Osteocyte (in vitro differentiated cells): ENCODE measurements at regions not wholly inside any gene's neighbourhood (a gene's known extent, or its start where the extent isn't known, plus 50 kb on each side); places are given as distances from the start of the nearest gene placed in this dataset.

Experiments
- DNase-seq: peaks from one replicate; pipeline ENCODE4 v3.0.0; 2021; ENCODE audit warnings: mixed read lengths; ENCODE audit not compliant: unreplicated experiment; ENCODE audit errors: extremely low spot score
- H3K27ac Mint-ChIP-seq: one replicate; pipeline ENCODE4 v1.8.0; 2021; ENCODE audit warnings: mild to moderate bottlenecking, mixed read lengths; ENCODE audit not compliant: unreplicated experiment
- H3K27me3 Mint-ChIP-seq: one replicate; pipeline ENCODE4 v1.8.0; 2021; ENCODE audit warnings: mixed read lengths; ENCODE audit not compliant: unreplicated experiment
- H3K36me3 Mint-ChIP-seq: one replicate; pipeline ENCODE4 v1.8.0; 2021; ENCODE audit warnings: mixed read lengths; ENCODE audit not compliant: unreplicated experiment
- H3K4me1 Mint-ChIP-seq: one replicate; pipeline ENCODE4 v1.8.0; 2021; ENCODE audit warnings: mixed read lengths; ENCODE audit not compliant: unreplicated experiment
- H3K4me3 Mint-ChIP-seq: one replicate; pipeline ENCODE4 v1.8.0; 2021; ENCODE audit warnings: mild to moderate bottlenecking, moderate library complexity, mixed read lengths; ENCODE audit not compliant: unreplicated experiment
- H3K9me3 Mint-ChIP-seq: one replicate; pipeline ENCODE4 v1.8.0; 2021; ENCODE audit warnings: mixed read lengths; ENCODE audit not compliant: unreplicated experiment
- CTCF ChIP-seq: fragments of 200-600 bp; sonication (generic); IDR thresholded peaks from 2 replicates; pipeline ENCODE4 v1.5.0; 2021; ENCODE audit warnings: antibody characterized with exemption, mild to moderate bottlenecking, moderate library complexity

GRCh38 chr5:86374611-86375010, 243.1 kb upstream of the COX7C start:
- no peaks in the 10 kb centered on the region for H3K4me1 Mint-ChIP-seq
- H3K27ac Mint-ChIP-seq: no peak overlapping the region
- no peak overlapping the region for H3K4me3 Mint-ChIP-seq
- TF ChIP-seq CTCF: no peak
- peaks cover 10% of the 10 kb centered on the region for H3K9me3 Mint-ChIP-seq
- no peaks in the 10 kb centered on the region for H3K36me3 Mint-ChIP-seq
- H3K27me3 Mint-ChIP-seq: peaks cover 9% of the 10 kb centered on the region
- DNase-seq: no peak

GRCh38 chr5:86376214-86376613, 241.5 kb upstream of the COX7C start:
- Mint-ChIP-seq H3K4me1 (no peaks in the 10 kb centered on the region), H3K4me3 (no peak overlapping the region), H3K27me3 (peaks cover 9% of the 10 kb centered on the region), H3K9me3 (peaks cover 10% of the 10 kb centered on the region), H3K36me3 (no peaks in the 10 kb centered on the region), H3K27ac (no peak overlapping the region)
- no peak for TF ChIP-seq CTCF
- DNase-seq: no peak

GRCh38 chr5:86403190-86403589, 214.6 kb upstream of the COX7C start:
- Mint-ChIP-seq H3K4me1 (no peaks in the 10 kb centered on the region), H3K27ac (no peak overlapping the region), H3K9me3 (no peaks in the 10 kb centered on the region), H3K36me3 (no peaks in the 10 kb centered on the region), H3K4me3 (no peak overlapping the region), H3K27me3 (peaks cover 2% of the 10 kb centered on the region)
- DNase-seq: no peak
- no peak for TF ChIP-seq CTCF

DNA sequence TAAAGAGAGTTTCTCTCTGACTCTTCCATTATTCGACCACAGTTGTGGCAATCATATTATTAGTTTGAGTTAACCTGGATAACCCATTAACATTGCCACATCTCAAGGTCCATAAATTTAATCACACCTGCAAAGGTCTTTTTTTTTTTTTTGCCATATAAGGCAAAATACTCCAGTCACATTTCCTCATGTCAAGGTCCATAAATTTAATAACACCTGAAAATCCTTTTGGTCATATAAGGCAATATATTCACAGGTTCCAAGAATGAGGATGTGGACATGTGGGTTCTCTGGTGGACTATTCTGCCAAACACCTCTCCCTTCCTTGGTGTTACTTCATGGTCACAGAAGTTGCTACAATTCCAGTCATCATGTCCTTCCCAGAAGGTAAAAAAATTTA, 213.5 kb upstream of the COX7C start:
- H3K4me1 Mint-ChIP-seq: no peaks in the 10 kb centered on the region
- no peaks in the 10 kb centered on the region for H3K36me3 Mint-ChIP-seq
- TF ChIP-seq CTCF: no peak
- H3K27ac Mint-ChIP-seq: no peak overlapping the region
- no peaks in the 10 kb centered on the region for H3K9me3 Mint-ChIP-seq
- peaks cover 2% of the 10 kb centered on the region for H3K27me3 Mint-ChIP-seq
- no peak for DNase-seq
- no peak overlapping the region for H3K4me3 Mint-ChIP-seq

DNA sequence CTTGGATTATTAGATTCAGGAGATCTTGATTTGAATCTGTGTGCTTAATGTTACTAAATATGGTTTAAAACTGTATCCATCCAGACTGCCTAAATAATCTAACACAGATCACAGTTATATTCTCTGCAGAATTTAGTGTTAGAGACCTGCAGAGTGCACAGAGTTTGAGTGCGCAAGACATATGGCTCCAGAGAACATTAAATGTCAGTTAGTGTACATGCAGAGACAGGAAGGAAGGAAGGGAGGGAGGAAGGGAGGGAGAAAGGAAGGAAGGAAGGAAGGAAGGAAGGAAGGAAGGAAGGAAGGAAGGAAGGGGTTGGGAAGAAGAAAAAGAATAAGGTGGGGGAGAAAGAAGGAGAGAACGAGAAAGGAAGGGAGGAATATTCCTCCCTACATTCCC, 210.0 kb upstream of the COX7C start:
- no peaks in the 10 kb centered on the region for H3K36me3 Mint-ChIP-seq
- H3K27me3 Mint-ChIP-seq: peaks cover 2% of the 10 kb centered on the region
- DNase-seq: no peak
- TF ChIP-seq CTCF: no peak
- no peak overlapping the region for H3K27ac Mint-ChIP-seq
- no peaks in the 10 kb centered on the region for H3K4me1 Mint-ChIP-seq
- no peaks in the 10 kb centered on the region for H3K9me3 Mint-ChIP-seq
- H3K4me3 Mint-ChIP-seq: no peak overlapping the region
